Fibroblast of the aortic adventitia (primary cell): ENCODE measurements at regions not wholly inside any gene's neighbourhood (a gene's known extent, or its start where the extent isn't known, plus 50 kb on each side); places are given as distances from the start of the nearest gene placed in this dataset.
A peak's percentile ranks its signal among the peaks of the same experiment; 100 is the strongest.

Experiments used
- DNase-seq: peaks from one replicate; pipeline ENCODE4 v3.0.0-alpha.2; 2010; ENCODE audit warnings: low read depth
- H3K4me3 ChIP-seq: 2 replicates; pipeline ENCODE4 v1.5.1; 2011; ENCODE audit warnings: low read depth, mild to moderate bottlenecking, control low read depth, low read length, moderate library complexity
- TF ChIP-seq, protein P1 (sequence below): IDR thresholded peaks from 2 replicates; pipeline ENCODE4 v1.5.1; 2011; ENCODE audit warnings: mild to moderate bottlenecking, low read length, control low read depth, inconsistent platforms; ENCODE audit not compliant: insufficient read depth

GRCh38 chrX:131626681-131627296 is 82.9 kb downstream of the OR13H1 start:
- H3K4me3 ChIP-seq, result no peak overlapping the region
- peak; percentile 19 for DNase-seq
- TF ChIP-seq, protein P1, sequence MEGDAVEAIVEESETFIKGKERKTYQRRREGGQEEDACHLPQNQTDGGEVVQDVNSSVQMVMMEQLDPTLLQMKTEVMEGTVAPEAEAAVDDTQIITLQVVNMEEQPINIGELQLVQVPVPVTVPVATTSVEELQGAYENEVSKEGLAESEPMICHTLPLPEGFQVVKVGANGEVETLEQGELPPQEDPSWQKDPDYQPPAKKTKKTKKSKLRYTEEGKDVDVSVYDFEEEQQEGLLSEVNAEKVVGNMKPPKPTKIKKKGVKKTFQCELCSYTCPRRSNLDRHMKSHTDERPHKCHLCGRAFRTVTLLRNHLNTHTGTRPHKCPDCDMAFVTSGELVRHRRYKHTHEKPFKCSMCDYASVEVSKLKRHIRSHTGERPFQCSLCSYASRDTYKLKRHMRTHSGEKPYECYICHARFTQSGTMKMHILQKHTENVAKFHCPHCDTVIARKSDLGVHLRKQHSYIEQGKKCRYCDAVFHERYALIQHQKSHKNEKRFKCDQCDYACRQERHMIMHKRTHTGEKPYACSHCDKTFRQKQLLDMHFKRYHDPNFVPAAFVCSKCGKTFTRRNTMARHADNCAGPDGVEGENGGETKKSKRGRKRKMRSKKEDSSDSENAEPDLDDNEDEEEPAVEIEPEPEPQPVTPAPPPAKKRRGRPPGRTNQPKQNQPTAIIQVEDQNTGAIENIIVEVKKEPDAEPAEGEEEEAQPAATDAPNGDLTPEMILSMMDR, result peak; percentile 21

GRCh38 chrX:131630534-131630933 is 86.7 kb downstream of the OR13H1 start:
- TF ChIP-seq, protein P1, result no peak
- no peak for DNase-seq
- no peak overlapping the region for H3K4me3 ChIP-seq

- DNase-seq, result peak; percentile 65
- TF ChIP-seq, protein P1, result peak; percentile 91
- no peak overlapping the region for H3K4me3 ChIP-seq
These were observed 89.5 kb downstream of the OR13H1 start for GRCh38 chrX:131633285-131633917.

GRCh38 chrX:131634900-131635299 is 91.0 kb downstream of the OR13H1 start:
- TF ChIP-seq, protein P1, result no peak
- no peak overlapping the region for H3K4me3 ChIP-seq
- no peak for DNase-seq

GRCh38 chrX:131646106-131646505 is 102.2 kb downstream of the OR13H1 start:
- TF ChIP-seq, protein P1, result no peak
- no peak for DNase-seq
- no peak overlapping the region for H3K4me3 ChIP-seq

DNA sequence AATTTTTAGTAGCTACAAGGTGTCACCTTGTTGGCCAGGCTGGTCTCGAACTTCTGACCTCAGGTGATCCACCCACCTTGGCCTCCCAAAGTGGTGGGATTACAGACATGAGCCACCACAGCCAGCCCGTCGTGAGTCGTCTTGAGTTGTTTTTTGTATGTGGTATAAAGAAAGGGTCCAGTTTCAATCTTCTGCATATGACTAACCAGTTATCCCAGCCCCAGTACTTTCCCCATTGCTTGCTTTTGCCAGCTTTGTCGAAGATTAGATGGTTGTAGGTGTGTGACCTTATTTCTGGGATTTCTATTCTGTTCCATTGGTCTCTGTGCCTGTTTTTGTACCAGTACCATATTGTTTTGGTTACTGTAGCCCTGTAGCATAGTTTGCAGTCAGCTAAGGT is 105.9 kb downstream of the OR13H1 start:
- no peak overlapping the region for H3K4me3 ChIP-seq
- no peak for DNase-seq
- TF ChIP-seq, protein P1, result no peak
